HepG2 (cell line): ENCODE measurements at regions not wholly inside any gene's neighbourhood (a gene's known extent, or its start where the extent isn't known, plus 50 kb on each side); places are given as distances from the start of the nearest gene placed in this dataset.

Experiments
- ARID2 ChIP-seq: sonication (generic); formaldehyde crosslinking; IDR thresholded peaks from 2 replicates; pipeline ENCODE4 v1.8.1; 2022; ENCODE audit warnings: mild to moderate bottlenecking, missing genetic modification reagents, borderline replicate concordance
- ATF4 ChIP-seq, 2 experiments: fragments of 450-650 bp in 1 of 2; sonication (generic) in 1 of 2; formaldehyde crosslinking; IDR thresholded peaks; 2 replicates each; pipeline versions ENCODE4 v1.5.0 to v1.8.0; 2020 to 2022; ENCODE audit warnings: mild to moderate bottlenecking in 1 of 2, missing genetic modification reagents in 1 of 2
- BHLHE40 ChIP-seq: IDR thresholded peaks from 2 replicates; pipeline ENCODE4 v1.6.1; 2011; ENCODE audit warnings: low read length, improper control_type of control experiment
- FOSL1 ChIP-seq: sonication (generic); formaldehyde crosslinking; IDR thresholded peaks from 2 replicates; pipeline ENCODE4 v1.9.0; 2021; ENCODE audit warnings: missing genetic modification reagents, borderline replicate concordance
- FOXA3 ChIP-seq: IDR thresholded peaks from 2 replicates; pipeline ENCODE4 v1.6.1; 2016; ENCODE audit warnings: missing genetic modification reagents, missing compliant biosample characterization
- HOXA5 ChIP-seq: sonication (generic); formaldehyde crosslinking; IDR thresholded peaks from 2 replicates; pipeline ENCODE4 v1.4.0; 2020; ENCODE audit warnings: missing genetic modification reagents
- ISL2 ChIP-seq: sonication (generic); formaldehyde crosslinking; IDR thresholded peaks from 2 replicates; pipeline ENCODE4 v1.5.0; 2020; ENCODE audit warnings: missing genetic modification reagents
- KLF9 ChIP-seq: IDR thresholded peaks from 2 replicates; pipeline ENCODE4 v1.6.1; 2016; ENCODE audit warnings: low read depth
- MLX ChIP-seq: IDR thresholded peaks from 2 replicates; pipeline ENCODE4 v1.6.1; 2016
- NR2F1 ChIP-seq, 2 experiments: fragments of 450-650 bp in 1 of 2; formaldehyde crosslinking in 1 of 2; IDR thresholded peaks; 2 replicates each; pipeline versions ENCODE4 v1.5.0 to v1.6.1; 2016 to 2020; ENCODE audit warnings: mild to moderate bottlenecking in 1 of 2, missing compliant biosample characterization in 1 of 2, missing genetic modification reagents in 1 of 2, moderate library complexity in 1 of 2
- PRPF4 ChIP-seq: fragments of 200-400 bp; formaldehyde crosslinking; IDR thresholded peaks from 2 replicates; pipeline ENCODE4 v1.6.1; 2016; ENCODE audit warnings: low read length, low read depth; ENCODE audit not compliant: poor library complexity, severe bottlenecking
- SALL2 ChIP-seq: sonication (generic); formaldehyde crosslinking; IDR thresholded peaks from 2 replicates; pipeline ENCODE4 v1.8.1; 2023; ENCODE audit warnings: mild to moderate bottlenecking, missing genetic modification reagents, inconsistent platforms
- TCF7L2 ChIP-seq: IDR thresholded peaks from 2 replicates; pipeline ENCODE4 v1.6.1; 2011; ENCODE audit warnings: mild to moderate bottlenecking, low read depth, low read length, moderate library complexity
- UBTF ChIP-seq: sonication (generic); formaldehyde crosslinking; IDR thresholded peaks from 2 replicates; pipeline ENCODE4 v1.4.0; 2020; ENCODE audit warnings: mild to moderate bottlenecking, missing genetic modification reagents
- ZNF12 ChIP-seq: sonication (generic); formaldehyde crosslinking; IDR thresholded peaks from 2 replicates; pipeline ENCODE4 v1.5.0; 2020; ENCODE audit warnings: missing genetic modification reagents
- ZNF274 ChIP-seq: sonication (generic); formaldehyde crosslinking; IDR thresholded peaks from 2 replicates; pipeline ENCODE4 v1.5.1; 2020; ENCODE audit warnings: mild to moderate bottlenecking, missing genetic modification reagents
- ZNF276 ChIP-seq: sonication (generic); formaldehyde crosslinking; IDR thresholded peaks from 2 replicates; pipeline ENCODE4 v1.4.0; 2020; ENCODE audit warnings: mild to moderate bottlenecking, low read depth, missing genetic modification reagents
- ZNF317 ChIP-seq: sonication (generic); formaldehyde crosslinking; IDR thresholded peaks from 2 replicates; pipeline ENCODE4 v1.5.0; 2020; ENCODE audit warnings: mild to moderate bottlenecking, missing genetic modification reagents
- ZNF580 ChIP-seq: IDR thresholded peaks from 2 replicates; pipeline ENCODE4 v1.6.1; 2016; ENCODE audit warnings: low read depth, borderline replicate concordance
- ZNF777 ChIP-seq: sonication (generic); formaldehyde crosslinking; IDR thresholded peaks from 2 replicates; pipeline ENCODE4 v1.4.0; 2020; ENCODE audit warnings: missing genetic modification reagents
- ZNF879 ChIP-seq: sonication (generic); formaldehyde crosslinking; IDR thresholded peaks from 2 replicates; pipeline ENCODE4 v1.8.1; 2023; ENCODE audit warnings: missing genetic modification reagents

GRCh38 chr2:42974721-42975717, 182.6 kb upstream of the HAAO start (continued):
- no peak for TF ChIP-seq ZNF12
- peak; percentile 92 for TF ChIP-seq SALL2 (CRISPR knock-in tag)
- peak; percentile 72; the same call in 1 of the 2 replicates for TF ChIP-seq MLX (CRISPR knock-in tag)
- peak; percentile 97; the same call in 1 of the 2 replicates for TF ChIP-seq ZNF580 (CRISPR knock-in tag)
- TF ChIP-seq FOSL1 (CRISPR knock-in tag): no peak
- peak; percentile 90; the same call in 1 of the 2 replicates for TF ChIP-seq ZNF276 (CRISPR knock-in tag)
- TF ChIP-seq ZNF317 (CRISPR knock-in tag): peak; percentile 94
- peak; percentile 90 for TF ChIP-seq PRPF4
- TF ChIP-seq ZNF274 (CRISPR knock-in tag): peak; percentile 74
- TF ChIP-seq ISL2 (CRISPR knock-in tag): peak; percentile 92
- 0 out of 2 replicates have a peak, but pooled peaks have one; percentile 93 for TF ChIP-seq ARID2 (CRISPR knock-in tag)
- peak; percentile 45; the same call in 1 of the 2 replicates for TF ChIP-seq BHLHE40
- peak; percentile 46 to 72; a peak in 3 of 4 replicates for TF ChIP-seq NR2F1 (CRISPR knock-in tag; IDR thresholded peaks at IDR 0.05)
- TF ChIP-seq TCF7L2: no peak
- peak; percentile 95 for TF ChIP-seq UBTF (CRISPR knock-in tag)
- no peak for TF ChIP-seq ZNF777
- no peak for TF ChIP-seq ZNF879 (CRISPR knock-in tag)
- no peak for TF ChIP-seq KLF9 (CRISPR knock-in tag)
- TF ChIP-seq HOXA5 (CRISPR knock-in tag): peak; percentile 96
- peak; percentile 75 for TF ChIP-seq FOXA3
- no peak for TF ChIP-seq ATF4 (CRISPR knock-in tag; IDR thresholded peaks at IDR 0.05)
